HG03520 (cell line): ENCODE measurements at regions not wholly inside any gene's neighbourhood (a gene's known extent, or its start where the extent isn't known, plus 50 kb on each side); places are given as distances from the start of the nearest gene placed in this dataset.
A peak's percentile ranks its signal among the peaks of the same experiment; 100 is the strongest.

ENCODE experiments used
- ATAC-seq: cut with Tn5 transposase; IDR thresholded peaks from one replicate; pipeline ENCODE4 v1.9.1; 2021; ENCODE audit warnings: mild to moderate bottlenecking, moderate library complexity; ENCODE audit not compliant: unreplicated experiment

DNA sequence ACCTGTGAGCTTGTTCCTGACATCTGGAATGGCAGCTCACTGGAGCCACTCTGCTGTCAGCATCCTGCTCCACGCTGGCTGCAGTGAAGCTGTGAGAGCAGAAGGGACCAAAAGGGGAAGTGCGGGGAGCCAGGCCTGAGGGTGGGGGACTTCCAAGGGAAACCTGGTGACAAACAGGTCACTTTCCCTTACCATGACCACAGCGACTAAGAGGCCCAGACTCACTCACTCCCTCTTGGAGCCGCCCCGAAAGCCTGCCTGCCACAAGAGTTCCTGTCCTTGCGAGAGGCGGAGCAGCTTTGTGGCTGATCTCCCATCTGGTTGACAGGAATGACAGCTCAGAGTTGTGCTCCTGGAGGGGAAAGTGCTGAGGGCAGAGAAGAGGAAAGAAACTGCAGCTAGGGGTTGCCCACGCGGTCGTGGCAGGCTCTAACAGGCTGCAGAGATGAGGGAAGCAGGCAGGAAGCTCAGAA, 183.8 kb upstream of the NTM start:
- peak; percentile 92 for ATAC-seq

DNA sequence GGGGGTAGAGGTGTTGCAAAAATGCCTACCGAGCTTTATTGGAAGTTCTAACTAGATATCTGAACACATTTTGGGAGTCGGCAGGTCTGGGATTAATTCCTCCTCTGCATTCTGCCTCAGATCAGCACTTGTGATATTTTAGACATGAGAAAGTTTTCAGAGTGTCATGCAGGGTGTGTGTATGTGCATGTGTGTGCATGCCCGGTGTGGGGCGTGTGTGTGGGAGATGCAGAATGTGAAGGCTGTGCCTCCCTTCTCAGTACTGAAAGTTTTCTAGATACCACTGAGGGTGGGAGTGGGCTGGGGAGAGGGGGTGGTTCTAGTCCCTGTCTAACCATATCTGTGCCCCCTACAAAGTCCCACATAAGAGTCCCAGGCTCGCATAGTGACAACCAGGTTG, 180.0 kb upstream of the NTM start:
- ATAC-seq = no peak

DNA sequence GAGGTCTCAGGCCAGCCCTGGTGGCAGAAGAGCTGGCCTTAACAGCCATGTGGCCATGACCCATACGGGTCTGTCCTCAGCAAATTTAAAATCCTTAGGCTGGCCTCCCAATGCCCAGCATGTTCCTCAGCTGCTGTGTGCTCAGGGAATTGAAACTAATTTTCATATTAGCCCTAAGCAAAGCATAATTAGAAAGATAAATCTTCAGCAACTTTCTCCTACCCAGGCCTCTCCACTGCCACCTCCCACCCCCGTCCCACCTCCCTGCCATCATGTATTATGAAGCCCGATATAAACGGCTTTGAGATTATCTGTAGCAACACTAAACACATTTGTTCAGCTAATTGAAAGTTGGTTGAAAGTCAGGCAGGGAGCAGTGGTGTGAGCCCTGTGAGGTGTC, 178.8 kb upstream of the NTM start:
- ATAC-seq = no peak

DNA sequence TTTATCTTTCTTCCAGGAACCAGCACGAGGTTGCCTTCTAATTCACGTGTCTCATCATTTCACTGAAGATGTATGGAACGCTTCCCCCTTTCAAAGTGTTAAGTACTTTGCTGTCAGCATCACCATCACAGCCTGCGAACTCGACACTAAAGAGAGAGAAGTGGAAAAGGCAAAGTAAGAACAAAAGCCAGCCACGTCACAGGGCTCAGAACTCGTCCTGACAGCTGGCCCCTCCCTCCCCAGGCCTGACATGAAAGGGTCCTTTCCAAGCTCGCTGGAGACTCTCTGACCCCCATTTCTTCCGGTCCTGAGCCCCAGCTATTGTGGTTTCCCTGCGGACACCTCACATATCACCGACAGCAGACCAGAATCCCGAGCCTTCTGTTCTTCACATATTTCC, 177.8 kb upstream of the NTM start:
- ATAC-seq = no peak

DNA sequence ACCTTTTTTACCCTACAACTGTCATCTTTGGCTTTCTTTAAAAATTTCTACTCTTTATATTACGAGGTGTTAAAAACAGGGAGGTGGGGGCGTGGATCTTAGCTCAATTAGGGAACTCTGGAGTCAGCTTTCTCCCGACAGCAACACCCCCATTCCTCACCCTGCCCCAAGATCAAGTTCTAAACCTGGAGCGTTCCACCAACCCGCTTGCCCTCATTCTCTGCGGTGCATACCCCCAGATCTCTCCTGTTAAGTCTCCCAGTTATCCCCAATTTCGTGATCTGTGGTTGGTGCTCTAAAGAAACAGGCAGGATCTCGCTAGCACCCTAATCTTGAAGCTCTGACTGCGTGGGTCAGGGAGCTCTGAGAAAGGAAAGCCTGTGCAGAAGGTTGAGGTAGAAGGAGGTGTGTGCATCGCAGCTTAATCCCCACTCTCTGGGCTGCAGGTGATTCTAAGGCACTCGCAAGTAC, 177.3 kb upstream of the NTM start:
- ATAC-seq = no peak

DNA sequence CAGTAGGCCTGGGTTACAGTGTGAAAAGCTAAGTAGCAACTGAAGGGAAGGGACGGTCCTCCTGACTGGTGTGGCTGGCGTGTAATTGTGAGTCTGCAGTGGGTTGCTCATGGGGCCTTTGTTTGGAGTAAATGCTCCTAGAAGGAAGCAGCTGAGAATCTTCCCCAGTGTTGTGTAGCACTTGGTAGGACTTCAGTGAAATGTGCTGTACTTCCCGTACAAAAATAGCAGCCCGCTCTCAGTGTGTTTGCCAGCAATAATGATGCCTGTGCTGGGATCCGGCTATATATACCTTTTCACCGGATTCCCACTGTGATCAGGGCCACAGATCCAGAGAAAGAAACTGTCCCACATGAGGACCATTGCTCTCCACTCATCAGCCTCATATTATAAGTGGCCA, 175.7 kb upstream of the NTM start:
- no peak for ATAC-seq

DNA sequence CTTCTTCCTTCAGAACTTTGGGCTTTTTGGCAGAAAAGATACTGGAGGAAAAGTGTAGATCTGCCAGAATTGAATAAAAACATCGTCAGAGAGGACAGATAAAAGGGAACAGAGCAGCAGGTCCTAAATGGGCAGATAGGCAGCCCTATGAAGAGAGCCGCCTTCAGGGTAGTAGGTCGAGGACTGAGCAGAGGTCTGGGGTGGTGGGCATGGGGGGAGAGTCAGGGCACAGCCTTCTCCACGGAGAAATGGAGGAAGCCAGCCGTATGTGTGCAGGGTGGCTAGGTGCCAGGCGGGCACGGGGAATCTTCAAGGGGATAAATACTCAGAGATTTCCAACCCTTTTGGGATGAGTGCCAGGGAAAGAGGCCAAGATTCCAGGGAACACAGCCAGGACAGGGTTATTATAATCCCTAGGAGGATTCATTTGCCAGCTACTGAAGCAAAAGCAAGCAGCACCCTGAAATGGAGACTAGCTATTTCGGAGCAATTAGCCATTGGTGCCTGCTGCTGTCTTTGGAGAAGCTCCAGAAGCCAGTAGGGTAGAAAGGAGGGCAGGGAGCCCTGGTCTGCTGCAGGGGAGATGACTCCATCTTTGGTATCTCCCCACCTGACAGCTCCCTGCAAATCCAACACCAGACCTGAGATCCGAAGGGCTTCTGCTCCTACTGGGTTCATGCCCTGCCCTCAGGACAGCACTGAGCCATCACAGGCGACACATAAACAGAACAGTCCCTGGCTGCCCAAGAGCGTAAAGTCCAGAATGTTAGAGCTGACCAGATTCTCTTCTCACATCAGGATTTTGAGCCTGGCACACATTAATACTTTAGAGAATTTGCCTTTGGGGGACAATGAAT, 174.5 kb upstream of the NTM start:
- ATAC-seq = no peak

DNA sequence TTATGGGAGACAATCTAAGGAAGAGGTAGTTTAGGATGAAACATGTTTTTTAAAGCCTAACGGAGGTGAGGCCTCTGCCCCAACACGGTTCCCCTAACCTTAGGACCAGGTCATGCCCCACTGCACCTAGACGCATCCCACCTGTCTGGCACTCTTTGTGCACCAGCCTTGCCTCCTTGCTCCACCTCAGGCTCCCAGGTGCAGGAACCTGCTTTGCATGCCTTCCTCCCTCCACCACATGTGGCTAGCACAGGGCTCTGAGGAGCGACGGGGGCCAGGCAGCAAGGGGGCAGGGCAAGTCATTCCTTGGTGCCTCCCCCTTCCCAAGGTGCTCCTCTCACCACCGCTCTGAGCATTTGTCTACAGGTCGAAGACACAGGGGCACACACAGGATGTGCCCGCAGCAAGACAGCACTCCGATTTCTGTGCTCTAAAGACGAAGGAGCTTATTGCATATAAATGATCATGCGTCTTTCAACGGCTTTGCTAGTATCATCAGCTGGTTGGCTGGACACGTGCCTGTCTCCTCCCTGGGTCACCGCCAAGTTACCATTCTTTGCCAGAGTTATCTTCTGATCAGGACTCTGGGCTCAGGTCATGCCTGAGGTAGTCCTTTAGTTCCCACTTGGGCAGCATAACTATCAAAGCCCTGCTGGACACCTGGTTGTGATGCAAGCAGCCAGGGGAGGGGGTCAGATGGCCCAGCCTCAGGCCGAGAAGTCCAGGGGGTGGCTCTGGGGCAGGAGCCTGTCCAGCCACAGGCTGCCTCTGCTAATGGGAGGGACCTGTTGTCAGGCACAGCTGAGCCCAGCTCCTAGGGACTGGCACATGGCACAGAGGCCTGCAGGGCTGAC, 172.0 kb upstream of the NTM start:
- ATAC-seq = no peak

DNA sequence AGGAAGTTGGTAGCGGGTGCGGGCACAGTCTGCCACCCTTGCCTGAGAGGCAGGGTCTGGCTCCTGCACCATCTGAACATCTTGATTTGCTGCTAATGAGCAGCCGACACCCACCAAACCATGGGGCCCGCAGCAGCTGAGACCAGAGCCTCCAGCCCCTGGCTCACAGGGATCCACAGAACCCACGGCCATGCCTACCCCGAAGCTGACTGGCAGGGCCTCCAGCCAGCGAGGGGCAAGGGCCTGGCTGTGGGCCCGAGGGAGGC, 171.5 kb upstream of the NTM start:
- ATAC-seq = no peak

DNA sequence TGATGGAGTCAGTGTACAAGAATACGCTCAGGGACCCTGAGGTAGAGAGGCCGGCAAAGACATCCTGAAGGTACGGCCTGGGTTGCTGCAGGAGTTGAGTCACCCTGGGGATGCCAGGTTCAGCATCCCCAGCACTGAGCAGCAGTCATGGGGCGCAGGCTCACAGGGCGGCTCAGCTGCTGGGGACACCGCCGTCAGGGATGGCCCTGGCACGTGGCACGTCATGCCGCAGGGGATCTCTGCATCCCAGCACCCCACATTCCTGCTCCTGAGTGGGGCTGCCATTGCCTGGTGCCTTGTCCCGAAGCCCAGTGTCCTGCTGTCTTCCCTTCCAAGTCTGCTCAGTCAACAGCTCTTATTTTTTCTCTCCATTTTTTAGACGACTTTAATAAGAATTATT, 168.7 kb upstream of the NTM start:
- ATAC-seq = no peak

DNA sequence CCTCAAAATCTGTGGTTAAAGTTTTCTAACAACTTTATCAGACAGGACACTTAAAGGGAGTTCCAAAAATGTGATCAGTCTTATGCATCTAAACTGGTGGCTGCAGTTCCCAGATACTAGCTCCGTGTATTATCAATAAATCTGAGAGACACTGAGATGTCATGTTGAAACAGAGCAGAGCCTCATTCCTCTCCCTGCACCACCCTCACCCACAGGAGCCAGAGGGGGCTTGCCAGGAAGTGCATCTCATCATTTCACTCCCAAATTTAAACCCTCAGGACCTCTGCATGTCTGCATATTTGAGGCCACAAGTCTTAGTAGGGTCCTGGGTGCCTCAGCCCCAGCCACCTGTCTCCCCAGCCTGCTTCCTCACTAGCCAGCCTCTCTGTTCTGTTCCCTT, 167.4 kb upstream of the NTM start:
- ATAC-seq = no peak

DNA sequence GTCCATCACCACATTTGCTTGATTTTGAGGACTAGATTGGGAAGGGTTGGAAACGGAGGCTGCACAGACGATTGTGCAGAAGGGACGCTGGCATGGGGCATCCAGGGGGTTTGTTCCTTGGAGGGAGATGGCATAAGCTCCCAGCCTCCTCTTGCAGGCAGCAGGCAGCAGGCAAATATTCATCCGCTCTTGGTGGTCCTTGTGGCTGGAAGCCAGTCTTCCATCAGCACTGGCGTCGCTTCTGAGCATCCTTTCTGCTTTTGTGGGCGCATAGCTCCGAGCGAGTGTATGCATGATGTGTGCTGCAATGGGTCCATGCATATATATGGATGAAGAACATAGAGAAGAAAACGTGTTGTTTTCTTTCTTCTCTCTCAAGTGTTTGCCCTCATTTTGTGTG, 166.1 kb upstream of the NTM start:
- ATAC-seq = no peak

DNA sequence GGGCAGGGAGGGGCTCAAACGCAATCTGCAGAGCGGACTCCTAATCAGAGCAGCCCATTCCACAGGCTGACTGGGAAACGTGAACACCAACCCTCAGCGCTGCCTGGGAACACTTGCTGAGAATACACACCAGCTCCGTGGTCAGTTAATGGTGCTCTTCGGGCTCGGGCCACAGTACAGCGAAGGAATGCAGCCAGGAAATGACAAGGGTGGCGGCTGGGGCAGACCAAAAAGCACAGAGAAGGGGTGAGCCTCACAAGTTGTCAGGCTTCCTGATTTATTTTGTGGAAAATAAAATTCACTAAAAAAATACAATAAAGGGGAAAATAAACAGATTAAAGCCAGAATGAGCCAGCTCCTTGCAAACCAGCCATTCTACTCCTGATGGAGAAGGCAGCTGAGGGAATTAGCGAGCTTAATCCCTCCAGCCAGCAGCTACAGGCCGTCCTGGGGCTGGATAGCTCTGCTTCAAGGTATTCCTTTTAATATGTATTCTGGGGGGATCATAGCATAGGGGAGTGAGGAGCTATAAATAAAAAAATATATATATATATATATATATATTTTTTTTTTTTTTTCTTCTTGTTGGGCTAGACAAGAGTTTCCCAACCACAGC, 165.5 kb upstream of the NTM start:
- ATAC-seq = no peak

DNA sequence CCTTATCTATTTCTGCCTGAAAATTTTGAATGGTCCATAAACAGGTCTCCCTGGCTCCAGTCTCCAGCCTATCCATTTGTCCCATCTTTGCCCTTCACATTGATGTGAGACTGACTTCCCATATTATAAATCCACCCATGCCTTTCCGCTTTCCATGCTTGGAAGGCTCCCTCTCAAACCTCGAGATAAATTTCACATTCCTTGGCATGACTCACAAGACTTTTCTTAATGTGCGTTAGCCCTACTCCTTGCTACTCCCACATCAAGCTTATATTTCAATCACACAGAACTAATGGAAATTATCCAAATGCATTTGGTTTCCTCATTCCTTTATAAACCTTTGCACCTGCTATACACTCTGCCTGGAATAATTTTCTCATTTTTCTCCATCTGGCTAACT, 163.7 kb upstream of the NTM start:
- ATAC-seq = no peak

DNA sequence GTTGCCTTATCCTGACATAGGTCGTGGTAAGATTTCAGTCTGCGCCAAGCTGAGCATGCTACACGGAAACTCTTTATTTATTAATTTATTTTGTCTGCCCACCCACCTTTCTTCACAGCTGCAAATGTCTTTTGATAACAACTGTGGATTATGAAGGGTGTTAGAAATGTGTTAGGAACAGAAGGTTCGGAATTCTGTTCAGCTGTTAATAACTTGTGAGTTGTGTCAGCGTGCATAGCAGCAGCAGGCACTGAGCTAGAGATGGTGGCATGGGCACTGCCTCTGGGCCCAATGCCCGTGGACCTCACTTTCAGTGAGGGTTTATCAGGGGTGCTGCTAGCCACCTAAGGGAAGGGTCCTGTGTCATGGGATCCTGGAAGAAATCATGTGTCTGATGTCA, 162.5 kb upstream of the NTM start:
- no peak for ATAC-seq

DNA sequence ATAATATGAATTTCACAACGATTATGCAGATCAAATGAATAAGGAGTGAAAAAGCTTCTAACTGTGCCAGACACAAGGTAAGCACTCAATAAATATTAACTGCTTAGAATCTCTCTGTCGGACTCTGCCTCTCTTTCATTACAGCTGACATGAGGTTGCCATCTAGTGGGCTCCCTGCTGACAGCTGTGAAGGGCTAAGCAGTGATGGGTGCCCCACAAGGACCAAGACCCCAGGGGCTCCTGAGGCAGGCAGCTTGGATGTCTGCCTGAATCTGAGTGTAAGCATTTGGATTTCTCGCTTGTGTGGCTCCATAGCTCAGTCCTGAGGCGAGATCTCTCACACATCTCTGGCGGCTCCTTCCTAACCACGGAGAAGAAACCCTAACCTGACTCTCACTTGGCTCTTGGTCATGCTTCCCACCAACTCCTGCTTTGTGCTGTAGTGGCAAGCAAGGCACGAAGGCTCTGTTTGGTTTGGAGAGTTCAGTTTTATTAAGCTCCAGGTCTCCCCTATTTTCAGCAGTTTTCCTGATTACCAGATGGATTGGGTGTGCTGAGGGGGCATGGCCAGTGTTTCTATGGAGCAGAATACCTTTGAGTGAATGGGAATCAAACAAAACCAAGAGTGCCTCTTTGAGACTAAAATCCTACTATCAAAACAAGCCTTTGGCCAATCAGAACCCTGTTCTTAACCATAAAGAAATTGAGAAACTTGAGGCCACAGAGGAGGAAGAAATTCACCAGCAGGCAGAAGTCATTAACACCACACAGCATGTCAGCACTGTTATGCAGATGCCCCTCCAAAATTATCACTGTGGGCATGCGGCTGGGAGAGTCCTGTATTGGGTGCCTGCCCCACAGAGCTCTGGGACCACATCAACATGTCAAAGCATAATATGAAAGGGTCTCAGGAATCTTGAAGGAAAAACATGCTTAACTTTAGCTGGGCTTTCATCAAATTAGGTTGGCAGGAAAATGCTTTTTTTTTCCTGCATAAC, 152.8 kb upstream of the NTM start:
- ATAC-seq = no peak

DNA sequence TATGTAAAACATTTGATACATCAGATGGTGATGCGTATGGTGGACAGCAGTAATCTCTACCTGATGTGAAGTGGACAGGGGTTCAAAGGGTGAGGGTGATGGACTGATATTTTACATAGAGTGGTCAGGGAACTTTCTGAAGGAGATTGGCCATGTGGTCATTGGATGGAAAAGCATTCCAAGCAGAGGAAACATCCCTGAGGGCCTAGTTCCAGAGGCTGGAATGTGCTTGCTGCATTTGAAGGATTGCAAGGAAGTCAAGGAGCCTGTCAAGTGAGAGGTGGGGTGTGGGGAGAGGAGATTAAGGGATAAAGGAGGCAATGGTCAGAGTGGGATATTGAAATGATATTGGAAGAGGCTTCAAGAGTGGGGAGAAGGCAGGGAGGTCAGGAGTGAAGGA, 151.9 kb upstream of the NTM start:
- ATAC-seq = no peak

DNA sequence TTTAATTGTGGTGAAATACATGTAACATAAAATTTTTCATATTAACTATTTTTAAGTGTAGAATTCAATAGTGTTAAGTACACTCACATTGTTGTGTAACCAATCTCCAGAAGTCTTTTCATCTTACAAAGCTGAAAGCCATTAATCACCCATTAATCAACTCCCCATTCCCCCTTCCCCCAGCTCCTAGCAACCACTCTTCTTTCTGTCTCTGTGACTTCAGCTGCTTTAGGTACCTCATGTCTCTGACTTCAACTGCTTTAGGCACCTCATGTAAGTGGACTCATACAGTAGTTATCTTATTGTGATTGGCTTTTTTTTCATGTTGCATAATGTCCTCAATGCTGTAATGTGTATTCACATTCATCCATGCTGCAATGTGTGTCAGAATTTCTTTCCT, 150.8 kb upstream of the NTM start:
- ATAC-seq = no peak

DNA sequence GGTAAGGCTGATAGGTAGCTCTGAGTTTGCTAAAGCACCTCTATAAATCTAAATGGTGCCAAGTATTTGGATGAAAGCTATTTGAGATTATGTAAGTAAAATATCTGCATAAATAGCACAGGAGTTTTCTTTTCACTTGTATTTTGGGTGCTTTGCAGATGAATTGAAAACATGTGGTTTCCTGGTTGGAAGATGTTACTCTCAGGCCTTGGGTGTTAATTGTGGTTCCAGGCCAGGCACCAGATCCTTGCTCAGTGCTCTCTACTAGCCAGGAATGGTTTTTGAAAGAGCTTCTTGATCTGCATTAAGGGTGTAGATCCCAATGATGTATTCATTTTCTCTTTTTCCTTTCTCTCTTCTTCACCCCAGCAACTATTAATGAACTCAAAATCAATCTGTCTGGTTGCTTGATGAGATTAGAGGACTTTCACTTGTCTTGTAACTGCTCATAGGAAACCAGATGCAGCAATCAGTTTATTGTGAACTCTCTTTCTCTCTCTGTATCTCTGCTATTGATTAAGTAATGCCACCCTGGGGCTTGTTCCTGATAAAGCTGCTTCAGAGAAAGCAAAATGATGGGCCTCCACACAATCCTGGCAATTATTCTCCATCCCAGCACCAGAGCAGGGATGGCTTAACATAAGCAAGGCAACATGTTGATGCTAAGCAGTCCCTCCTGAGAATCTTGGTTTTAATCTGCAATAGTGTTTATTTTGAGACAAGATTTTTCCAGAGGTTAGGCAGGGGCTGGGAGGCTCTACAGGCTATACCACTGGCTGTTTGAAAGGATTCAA, 147.0 kb upstream of the NTM start:
- ATAC-seq = no peak

DNA sequence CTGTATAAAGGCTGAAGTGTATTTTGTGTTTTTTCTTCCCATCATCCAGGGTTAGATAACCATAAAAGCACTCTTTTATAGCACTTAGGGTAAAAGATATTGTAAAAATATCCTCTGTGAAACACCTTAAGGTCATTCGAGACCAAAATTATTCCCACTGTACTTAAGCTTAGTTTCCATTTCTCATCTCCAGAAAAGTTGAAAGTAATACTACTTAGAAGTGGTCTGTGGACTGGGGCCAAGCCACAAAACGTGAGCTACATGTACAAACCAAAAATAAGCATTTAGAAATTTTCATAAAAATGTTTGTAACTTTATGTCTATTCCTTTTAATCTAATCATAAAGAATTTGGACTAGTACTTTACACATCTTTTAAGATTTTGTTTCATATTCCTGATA, 142.0 kb upstream of the NTM start:
- ATAC-seq = no peak
